Activated B cell treated with CpG ODN at 0.5 μM for 24 hours (primary cell): ENCODE measurements at regions not wholly inside any gene's neighbourhood (a gene's known extent, or its start where the extent isn't known, plus 50 kb on each side); places are given as distances from the start of the nearest gene placed in this dataset.

Experiments used
- ATAC-seq: fragments of 200-7000 bp; cut with Tn5 transposase; one replicate; pipeline ENCODE4 v1.10.0; 2021; ENCODE audit warnings: low read depth, mild to moderate bottlenecking, moderate library complexity
- CTCF ChIA-PET: fragments of 350-600 bp; sonication (Branson Sonifier 250); formaldehyde crosslinking; loops from one replicate; lab custom pipeline; 2021; ENCODE audit warnings: antibody characterized with exemption; lab: Charles Lee
- POLR2A ChIA-PET: fragments of 350-600 bp; sonication (Branson Sonifier 250); formaldehyde crosslinking; loops from one replicate; lab custom pipeline; 2021; ENCODE audit warnings: antibody characterized with exemption; lab: Charles Lee
- DNase-seq: peaks from one replicate; pipeline ENCODE4 v3.0.0; 2022
- H3K27ac Mint-ChIP-seq: one replicate; pipeline ENCODE4 v1.8.0; 2020; ENCODE audit warnings: mixed read lengths
- H3K27me3 Mint-ChIP-seq: one replicate; pipeline ENCODE4 v1.8.0; 2021; ENCODE audit warnings: mixed read lengths
- H3K36me3 Mint-ChIP-seq: one replicate; pipeline ENCODE4 v1.8.0; 2021; ENCODE audit warnings: low read depth, mixed read lengths
- H3K4me1 Mint-ChIP-seq: one replicate; pipeline ENCODE4 v1.8.0; 2021; ENCODE audit warnings: mixed read lengths
- H3K4me3 Mint-ChIP-seq: one replicate; pipeline ENCODE4 v1.8.0; 2020; ENCODE audit warnings: mild to moderate bottlenecking, mixed read lengths
- H3K9me3 Mint-ChIP-seq: one replicate; pipeline ENCODE4 v1.8.0; 2020; ENCODE audit warnings: mixed read lengths
- intact Hi-C: fragments of 100-400 bp; cut with micrococcal nuclease; formaldehyde crosslinking; loops from one replicate; pipeline ENCODE4 v1.15.1; 2024
- TF ChIP-seq, protein P1 (sequence below): fragments of 200-600 bp; IDR thresholded peaks from one replicate; pipeline ENCODE4 v1.8.0; 2022; ENCODE audit warnings: antibody characterized with exemption, mild to moderate bottlenecking

DNA sequence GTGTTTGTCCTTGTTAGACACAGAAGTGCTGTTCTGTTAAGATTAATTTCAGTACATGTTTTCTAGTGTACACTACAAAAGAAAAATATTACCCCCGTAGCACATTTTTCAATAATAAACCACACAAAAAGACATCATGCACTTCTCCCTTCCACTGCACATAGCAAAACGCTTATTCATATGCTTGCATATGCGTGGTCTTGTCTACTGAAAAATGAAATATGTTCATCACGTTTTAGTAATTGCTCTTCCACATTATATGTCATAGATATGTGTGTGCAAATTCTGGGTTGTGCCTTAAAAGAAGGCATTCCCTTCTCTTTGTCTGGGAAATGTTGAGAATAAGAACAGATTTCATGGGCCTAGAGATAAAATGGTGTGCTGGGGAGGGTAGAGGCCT lies 353.9 kb downstream of the NSUN3 start:
- Mint-ChIP-seq H3K36me3 (no peaks in the 10 kb centered on the region), H3K27me3 (no peaks in the 10 kb centered on the region), H3K27ac (no peak overlapping the region), H3K4me3 (no peak overlapping the region), H3K9me3 (peaks cover 7% of the 10 kb centered on the region), H3K4me1 (no peaks in the 10 kb centered on the region)
- CTCF ChIA-PET: no interaction called here
- intact Hi-C loops: no loop called here
- TF ChIP-seq, protein P1, sequence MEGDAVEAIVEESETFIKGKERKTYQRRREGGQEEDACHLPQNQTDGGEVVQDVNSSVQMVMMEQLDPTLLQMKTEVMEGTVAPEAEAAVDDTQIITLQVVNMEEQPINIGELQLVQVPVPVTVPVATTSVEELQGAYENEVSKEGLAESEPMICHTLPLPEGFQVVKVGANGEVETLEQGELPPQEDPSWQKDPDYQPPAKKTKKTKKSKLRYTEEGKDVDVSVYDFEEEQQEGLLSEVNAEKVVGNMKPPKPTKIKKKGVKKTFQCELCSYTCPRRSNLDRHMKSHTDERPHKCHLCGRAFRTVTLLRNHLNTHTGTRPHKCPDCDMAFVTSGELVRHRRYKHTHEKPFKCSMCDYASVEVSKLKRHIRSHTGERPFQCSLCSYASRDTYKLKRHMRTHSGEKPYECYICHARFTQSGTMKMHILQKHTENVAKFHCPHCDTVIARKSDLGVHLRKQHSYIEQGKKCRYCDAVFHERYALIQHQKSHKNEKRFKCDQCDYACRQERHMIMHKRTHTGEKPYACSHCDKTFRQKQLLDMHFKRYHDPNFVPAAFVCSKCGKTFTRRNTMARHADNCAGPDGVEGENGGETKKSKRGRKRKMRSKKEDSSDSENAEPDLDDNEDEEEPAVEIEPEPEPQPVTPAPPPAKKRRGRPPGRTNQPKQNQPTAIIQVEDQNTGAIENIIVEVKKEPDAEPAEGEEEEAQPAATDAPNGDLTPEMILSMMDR: no peak
- POLR2A ChIA-PET: no interaction called here
- DNase-seq: no peak
- ATAC-seq: no peak

DNA sequence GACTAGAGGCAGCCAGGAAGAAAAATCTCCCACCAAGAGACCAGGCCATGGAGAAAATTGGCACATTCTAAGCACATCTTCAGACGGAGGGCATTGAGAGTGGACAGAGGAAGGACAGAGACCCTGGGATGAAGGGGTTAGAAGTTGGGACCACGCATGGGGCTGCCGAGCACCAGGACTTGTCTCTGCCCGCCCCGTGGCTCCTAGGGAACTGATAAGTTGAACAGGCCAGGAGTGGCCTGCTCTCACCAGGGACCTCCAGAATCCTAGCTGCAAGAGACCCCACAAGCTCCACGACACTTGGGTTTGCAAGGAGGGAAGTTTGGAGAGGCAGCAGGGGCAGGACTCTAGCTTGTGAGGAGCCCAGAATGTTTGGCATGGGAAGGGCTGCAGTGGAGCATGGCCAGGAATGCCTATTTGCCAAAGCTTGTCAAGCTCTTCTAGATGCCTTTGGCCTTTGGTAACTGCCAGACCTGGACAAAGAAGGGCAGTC lies 355.1 kb downstream of the NSUN3 start:
- DNase-seq (no peak), ATAC-seq (no peak)
- H3K27ac Mint-ChIP-seq: no peak overlapping the region
- POLR2A ChIA-PET: no interaction called here
- no peaks in the 10 kb centered on the region for H3K4me1 Mint-ChIP-seq
- CTCF ChIA-PET: no interaction called here
- H3K36me3 Mint-ChIP-seq: no peaks in the 10 kb centered on the region
- H3K9me3 Mint-ChIP-seq: peaks cover 7% of the 10 kb centered on the region
- no peak overlapping the region for H3K4me3 Mint-ChIP-seq
- TF ChIP-seq, protein P1: no peak
- intact Hi-C loops: no loop called here
- no peaks in the 10 kb centered on the region for H3K27me3 Mint-ChIP-seq

DNA sequence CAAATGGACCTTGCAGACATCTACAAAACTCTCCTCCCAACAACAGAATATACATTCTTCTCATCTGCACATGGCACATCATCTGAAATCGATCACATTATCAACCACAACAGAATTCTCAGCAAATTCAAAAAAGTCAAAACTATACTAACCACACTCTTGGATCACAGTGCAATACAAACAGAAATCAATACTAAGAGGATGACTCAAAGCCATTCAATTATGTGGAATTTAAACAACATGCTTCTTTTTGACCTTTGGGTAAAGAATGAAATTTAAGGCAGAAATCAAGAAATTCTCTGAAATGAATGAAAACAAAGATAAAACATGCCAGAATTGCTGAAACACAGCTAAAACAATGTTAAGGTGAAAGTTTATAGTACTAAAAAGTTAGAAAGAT lies 358.1 kb downstream of the NSUN3 start:
- intact Hi-C loops: no loop called here
- H3K4me1 Mint-ChIP-seq: no peaks in the 10 kb centered on the region
- TF ChIP-seq, protein P1: no peak
- H3K9me3 Mint-ChIP-seq: peaks cover 6% of the 10 kb centered on the region
- H3K27me3 Mint-ChIP-seq: no peaks in the 10 kb centered on the region
- DNase-seq: no peak
- ChIA-PET POLR2A (no interaction called here), CTCF (no interaction called here)
- H3K36me3 Mint-ChIP-seq: no peaks in the 10 kb centered on the region
- H3K27ac Mint-ChIP-seq: no peak overlapping the region
- no peak for ATAC-seq
- no peak overlapping the region for H3K4me3 Mint-ChIP-seq

DNA sequence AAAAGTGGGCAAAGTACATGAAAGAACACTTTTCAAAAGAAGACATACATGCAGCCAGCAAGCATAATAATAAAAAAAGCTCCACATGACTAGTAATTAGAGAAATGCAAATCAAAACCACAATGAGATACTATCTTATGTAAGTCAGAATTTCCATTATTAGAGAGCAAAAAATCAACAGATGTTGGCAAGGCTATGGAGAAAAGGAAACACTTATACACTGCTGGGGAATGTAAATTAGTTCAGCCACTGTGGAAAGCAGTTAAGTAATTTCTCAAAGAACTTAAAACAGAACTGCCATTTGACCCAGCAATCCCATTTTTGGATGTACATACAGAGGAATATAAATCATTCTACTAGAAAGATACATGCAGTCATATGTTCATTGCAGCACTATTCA lies 360.7 kb downstream of the NSUN3 start:
- no peaks in the 10 kb centered on the region for H3K36me3 Mint-ChIP-seq
- no peak overlapping the region for H3K4me3 Mint-ChIP-seq
- no peak overlapping the region for H3K27ac Mint-ChIP-seq
- TF ChIP-seq, protein P1: no peak
- DNase-seq (no peak), ATAC-seq (no peak)
- H3K27me3 Mint-ChIP-seq: no peaks in the 10 kb centered on the region
- no peaks in the 10 kb centered on the region for H3K4me1 Mint-ChIP-seq
- peaks cover 13% of the 10 kb centered on the region for H3K9me3 Mint-ChIP-seq
- intact Hi-C loops: no loop called here
- CTCF ChIA-PET: no interaction called here
- POLR2A ChIA-PET: no interaction called here

DNA sequence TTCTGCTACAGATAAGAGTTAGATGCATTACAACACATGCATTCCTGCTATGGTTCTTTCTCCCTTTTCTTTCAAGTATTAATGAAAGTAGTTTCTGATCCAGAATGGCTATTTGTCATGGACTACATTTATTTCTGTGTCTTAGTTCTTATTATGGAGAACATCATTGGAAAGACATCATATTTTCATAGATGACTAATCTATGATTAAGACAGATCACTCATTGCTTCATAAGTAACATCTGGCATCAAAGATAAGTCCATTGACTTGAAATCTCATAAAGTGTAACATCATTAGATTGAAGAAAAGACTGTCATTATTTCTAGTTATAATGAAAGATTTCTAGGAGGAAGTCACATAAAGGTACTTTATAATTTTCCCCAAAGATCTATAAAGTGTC lies 366.7 kb downstream of the NSUN3 start:
- ATAC-seq (no peak), DNase-seq (no peak)
- Mint-ChIP-seq H3K27ac (no peak overlapping the region), H3K9me3 (peaks cover 8% of the 10 kb centered on the region), H3K36me3 (no peaks in the 10 kb centered on the region), H3K4me3 (no peak overlapping the region), H3K4me1 (no peaks in the 10 kb centered on the region), H3K27me3 (no peaks in the 10 kb centered on the region)
- ChIA-PET CTCF (no interaction called here), POLR2A (no interaction called here)
- TF ChIP-seq, protein P1: no peak
- intact Hi-C loops: no loop called here
